Testis (tissue), 2 donors: ENCODE measurements at regions not wholly inside any gene's neighbourhood (a gene's known extent, or its start where the extent isn't known, plus 50 kb on each side); places are given as distances from the start of the nearest gene placed in this dataset.

Source experiments
- DNase-seq: peaks from one replicate; pipeline ENCODE4 v3.0.0-alpha.2; 2019
- H3K27ac ChIP-seq, 2 donors: fragments of 200-600 bp; sonication (generic); one replicate each; pipeline ENCODE4 v1.5.1; 2019
- H3K27me3 ChIP-seq: fragments of 200-600 bp; sonication (generic); one replicate; pipeline ENCODE4 v1.5.1; 2019
- H3K36me3 ChIP-seq: fragments of 200-600 bp; sonication (generic); one replicate; pipeline ENCODE4 v1.5.1; 2017; ENCODE audit warnings: low read depth; ENCODE audit errors: missing control alignments
- H3K4me1 ChIP-seq: fragments of 200-600 bp; sonication (generic); one replicate; pipeline ENCODE4 v1.5.1; 2019
- H3K4me3 ChIP-seq, 2 donors: fragments of 200-600 bp; sonication (generic); one replicate each; pipeline ENCODE4 v1.5.1; 2017 to 2019
- H3K9me3 ChIP-seq: fragments of 200-600 bp; sonication (generic); one replicate; pipeline ENCODE4 v1.5.1; 2017
- CTCF ChIP-seq, 3 experiments: fragments of 450-650 bp in 2 of 3; fragments of 200-600 bp in 1 of 3; sonication (generic) in 1 of 3; IDR thresholded peaks; one replicate each; pipeline ENCODE4 v1.5.1; 2016 to 2019; ENCODE audit warnings: antibody characterized with exemption in 3 of 3, mild to moderate bottlenecking in 2 of 3, moderate library complexity in 1 of 3
- POLR2A ChIP-seq: fragments of 450-650 bp; IDR thresholded peaks from one replicate; pipeline ENCODE4 v1.6.1; 2017; ENCODE audit warnings: antibody characterized with exemption, mild to moderate bottlenecking, moderate library complexity
- WGBS, 2 donors: methylation state at CpG; one replicate each; pipeline ENCODE4 v1.1.5; 2018; 5-methylcytosine and 5-hydroxymethylcytosine counted together
- intact Hi-C: fragments of 100-400 bp; cut with DNase I; formaldehyde crosslinking; loops from one replicate; pipeline ENCODE4 v1.15.1; 2023; ENCODE audit warnings: low total_unique reads

GRCh38 chr10:10389182-10389581, 628.5 kb upstream of the CELF2 start:
- Histone ChIP-seq H3K4me1 (no peaks in the 10 kb centered on the region), H3K9me3 (no peaks in the 10 kb centered on the region), H3K4me3 (no peak overlapping the region), H3K27ac (no peak overlapping the region), H3K27me3 (no peaks in the 10 kb centered on the region), H3K36me3 (no peaks in the 10 kb centered on the region)
- no peak for DNase-seq
- 94 to 98% methylated on average over 4 of the region's 4 CpGs for WGBS, 2 donors
- intact Hi-C loops: no loop called here
- TF ChIP-seq POLR2A: no peak
- TF ChIP-seq CTCF (IDR thresholded peaks at IDR 0.05): no peak

GRCh38 chr10:10392511-10392910, 625.2 kb upstream of the CELF2 start:
- Histone ChIP-seq H3K9me3 (no peaks in the 10 kb centered on the region), H3K27me3 (no peaks in the 10 kb centered on the region), H3K36me3 (no peaks in the 10 kb centered on the region), H3K27ac (no peak overlapping the region), H3K4me3 (no peak overlapping the region), H3K4me1 (no peaks in the 10 kb centered on the region)
- TF ChIP-seq POLR2A (no peak), CTCF (IDR thresholded peaks at IDR 0.05) (no peak)
- no peak for DNase-seq
- intact Hi-C loops: no loop called here
- 88 to 94% methylated on average over 2 of the region's 2 CpGs for WGBS, 2 donors

- Histone ChIP-seq H3K9me3 (no peaks in the 10 kb centered on the region), H3K27me3 (no peaks in the 10 kb centered on the region), H3K36me3 (no peaks in the 10 kb centered on the region), H3K4me3 (no peak overlapping the region), H3K4me1 (no peaks in the 10 kb centered on the region), H3K27ac (no peak overlapping the region)
- 87 to 88% methylated on average over 4 of the region's 4 CpGs for WGBS, 2 donors
- TF ChIP-seq POLR2A (no peak), CTCF (IDR thresholded peaks at IDR 0.05) (no peak)
- DNase-seq: no peak
- intact Hi-C loops: no loop called here
These were observed 622.6 kb upstream of the CELF2 start for GRCh38 chr10:10394933-10395658.

- Histone ChIP-seq H3K4me1 (no peaks in the 10 kb centered on the region), H3K27ac (no peak overlapping the region), H3K9me3 (no peaks in the 10 kb centered on the region), H3K27me3 (no peaks in the 10 kb centered on the region), H3K36me3 (no peaks in the 10 kb centered on the region), H3K4me3 (no peak overlapping the region)
- no peak for TF ChIP-seq POLR2A
- no peak for TF ChIP-seq CTCF (IDR thresholded peaks at IDR 0.05)
- DNase-seq: no peak
- 84 to 87% methylated on average over 3 of the region's 3 CpGs for WGBS, 2 donors
- intact Hi-C loops: no loop called here
These were observed 621.1 kb upstream of the CELF2 start for GRCh38 chr10:10396601-10397000.

GRCh38 chr10:10397906-10398305, 619.8 kb upstream of the CELF2 start:
- Histone ChIP-seq H3K27ac (no peak overlapping the region), H3K4me1 (no peaks in the 10 kb centered on the region), H3K36me3 (no peaks in the 10 kb centered on the region), H3K4me3 (no peak overlapping the region), H3K27me3 (no peaks in the 10 kb centered on the region), H3K9me3 (no peaks in the 10 kb centered on the region)
- intact Hi-C loops: no loop called here
- no peak for DNase-seq
- no peak for TF ChIP-seq POLR2A
- TF ChIP-seq CTCF (IDR thresholded peaks at IDR 0.05): no peak
